ENCODE measurements at regions not wholly inside any gene's neighbourhood (a gene's known extent, or its start where the extent isn't known, plus 50 kb on each side); places are given as distances from the start of the nearest gene placed in this dataset.

DNA sequence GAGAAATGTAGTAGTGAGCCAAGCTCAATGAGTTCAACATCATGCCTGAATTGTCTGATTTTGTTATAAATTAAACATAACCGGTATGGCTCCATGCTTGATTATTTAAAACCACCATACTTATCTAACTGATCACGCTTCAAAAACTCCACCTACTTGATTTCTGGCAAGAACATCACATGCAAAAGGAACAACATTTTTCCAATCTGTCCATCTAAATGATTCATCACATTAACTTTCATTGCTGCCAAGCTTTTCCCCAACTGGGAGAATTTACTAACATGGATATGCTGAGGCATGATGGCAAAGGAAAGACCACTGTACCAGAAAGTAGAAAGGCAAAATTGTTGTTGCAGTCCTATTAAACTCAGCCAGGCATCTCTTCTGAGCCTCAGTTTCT, 286.8 kb downstream of the TRIB2 start:
- TF ChIP-seq MZF1 (tag by site-specific recombination; IDR thresholded peaks at IDR 0.05; ENCODE audit: borderline replicate concordance) (no peak), ZNF394 (tag by site-specific recombination; IDR thresholded peaks at IDR 0.05; ENCODE audit: borderline replicate concordance) (no peak), ZNF140 (tag by site-specific recombination; IDR thresholded peaks at IDR 0.05) (no peak), ZNF433 (tag by site-specific recombination; IDR thresholded peaks at IDR 0.05; ENCODE audit: low read depth) (no peak), SETDB1 (IDR thresholded peaks at IDR 0.05; ENCODE audit: insufficient read length, low read length) (no peak), KLF1 (tag by site-specific recombination; IDR thresholded peaks at IDR 0.05) (no peak), ZNF341 (tag by site-specific recombination; IDR thresholded peaks at IDR 0.05; ENCODE audit: low read depth) (no peak)
- TF ChIP-seq, protein P1, sequence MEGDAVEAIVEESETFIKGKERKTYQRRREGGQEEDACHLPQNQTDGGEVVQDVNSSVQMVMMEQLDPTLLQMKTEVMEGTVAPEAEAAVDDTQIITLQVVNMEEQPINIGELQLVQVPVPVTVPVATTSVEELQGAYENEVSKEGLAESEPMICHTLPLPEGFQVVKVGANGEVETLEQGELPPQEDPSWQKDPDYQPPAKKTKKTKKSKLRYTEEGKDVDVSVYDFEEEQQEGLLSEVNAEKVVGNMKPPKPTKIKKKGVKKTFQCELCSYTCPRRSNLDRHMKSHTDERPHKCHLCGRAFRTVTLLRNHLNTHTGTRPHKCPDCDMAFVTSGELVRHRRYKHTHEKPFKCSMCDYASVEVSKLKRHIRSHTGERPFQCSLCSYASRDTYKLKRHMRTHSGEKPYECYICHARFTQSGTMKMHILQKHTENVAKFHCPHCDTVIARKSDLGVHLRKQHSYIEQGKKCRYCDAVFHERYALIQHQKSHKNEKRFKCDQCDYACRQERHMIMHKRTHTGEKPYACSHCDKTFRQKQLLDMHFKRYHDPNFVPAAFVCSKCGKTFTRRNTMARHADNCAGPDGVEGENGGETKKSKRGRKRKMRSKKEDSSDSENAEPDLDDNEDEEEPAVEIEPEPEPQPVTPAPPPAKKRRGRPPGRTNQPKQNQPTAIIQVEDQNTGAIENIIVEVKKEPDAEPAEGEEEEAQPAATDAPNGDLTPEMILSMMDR (tag by site-specific recombination; IDR thresholded peaks at IDR 0.05): no peak
- TF ChIP-seq, protein P2, sequence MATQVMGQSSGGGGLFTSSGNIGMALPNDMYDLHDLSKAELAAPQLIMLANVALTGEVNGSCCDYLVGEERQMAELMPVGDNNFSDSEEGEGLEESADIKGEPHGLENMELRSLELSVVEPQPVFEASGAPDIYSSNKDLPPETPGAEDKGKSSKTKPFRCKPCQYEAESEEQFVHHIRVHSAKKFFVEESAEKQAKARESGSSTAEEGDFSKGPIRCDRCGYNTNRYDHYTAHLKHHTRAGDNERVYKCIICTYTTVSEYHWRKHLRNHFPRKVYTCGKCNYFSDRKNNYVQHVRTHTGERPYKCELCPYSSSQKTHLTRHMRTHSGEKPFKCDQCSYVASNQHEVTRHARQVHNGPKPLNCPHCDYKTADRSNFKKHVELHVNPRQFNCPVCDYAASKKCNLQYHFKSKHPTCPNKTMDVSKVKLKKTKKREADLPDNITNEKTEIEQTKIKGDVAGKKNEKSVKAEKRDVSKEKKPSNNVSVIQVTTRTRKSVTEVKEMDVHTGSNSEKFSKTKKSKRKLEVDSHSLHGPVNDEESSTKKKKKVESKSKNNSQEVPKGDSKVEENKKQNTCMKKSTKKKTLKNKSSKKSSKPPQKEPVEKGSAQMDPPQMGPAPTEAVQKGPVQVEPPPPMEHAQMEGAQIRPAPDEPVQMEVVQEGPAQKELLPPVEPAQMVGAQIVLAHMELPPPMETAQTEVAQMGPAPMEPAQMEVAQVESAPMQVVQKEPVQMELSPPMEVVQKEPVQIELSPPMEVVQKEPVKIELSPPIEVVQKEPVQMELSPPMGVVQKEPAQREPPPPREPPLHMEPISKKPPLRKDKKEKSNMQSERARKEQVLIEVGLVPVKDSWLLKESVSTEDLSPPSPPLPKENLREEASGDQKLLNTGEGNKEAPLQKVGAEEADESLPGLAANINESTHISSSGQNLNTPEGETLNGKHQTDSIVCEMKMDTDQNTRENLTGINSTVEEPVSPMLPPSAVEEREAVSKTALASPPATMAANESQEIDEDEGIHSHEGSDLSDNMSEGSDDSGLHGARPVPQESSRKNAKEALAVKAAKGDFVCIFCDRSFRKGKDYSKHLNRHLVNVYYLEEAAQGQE (tag by site-specific recombination; IDR thresholded peaks at IDR 0.05): no peak
- TF ChIP-seq, protein P3, sequence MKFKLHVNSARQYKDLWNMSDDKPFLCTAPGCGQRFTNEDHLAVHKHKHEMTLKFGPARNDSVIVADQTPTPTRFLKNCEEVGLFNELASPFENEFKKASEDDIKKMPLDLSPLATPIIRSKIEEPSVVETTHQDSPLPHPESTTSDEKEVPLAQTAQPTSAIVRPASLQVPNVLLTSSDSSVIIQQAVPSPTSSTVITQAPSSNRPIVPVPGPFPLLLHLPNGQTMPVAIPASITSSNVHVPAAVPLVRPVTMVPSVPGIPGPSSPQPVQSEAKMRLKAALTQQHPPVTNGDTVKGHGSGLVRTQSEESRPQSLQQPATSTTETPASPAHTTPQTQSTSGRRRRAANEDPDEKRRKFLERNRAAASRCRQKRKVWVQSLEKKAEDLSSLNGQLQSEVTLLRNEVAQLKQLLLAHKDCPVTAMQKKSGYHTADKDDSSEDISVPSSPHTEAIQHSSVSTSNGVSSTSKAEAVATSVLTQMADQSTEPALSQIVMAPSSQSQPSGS (tag by site-specific recombination; IDR thresholded peaks at IDR 0.05; ENCODE audit: low read depth): no peak
- TF ChIP-seq, protein P4, sequence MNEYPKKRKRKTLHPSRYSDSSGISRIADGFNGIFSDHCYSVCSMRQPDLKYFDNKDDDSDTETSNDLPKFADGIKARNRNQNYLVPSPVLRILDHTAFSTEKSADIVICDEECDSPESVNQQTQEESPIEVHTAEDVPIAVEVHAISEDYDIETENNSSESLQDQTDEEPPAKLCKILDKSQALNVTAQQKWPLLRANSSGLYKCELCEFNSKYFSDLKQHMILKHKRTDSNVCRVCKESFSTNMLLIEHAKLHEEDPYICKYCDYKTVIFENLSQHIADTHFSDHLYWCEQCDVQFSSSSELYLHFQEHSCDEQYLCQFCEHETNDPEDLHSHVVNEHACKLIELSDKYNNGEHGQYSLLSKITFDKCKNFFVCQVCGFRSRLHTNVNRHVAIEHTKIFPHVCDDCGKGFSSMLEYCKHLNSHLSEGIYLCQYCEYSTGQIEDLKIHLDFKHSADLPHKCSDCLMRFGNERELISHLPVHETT (tag by site-specific recombination; IDR thresholded peaks at IDR 0.05): no peak
- TF ChIP-seq, protein P5, sequence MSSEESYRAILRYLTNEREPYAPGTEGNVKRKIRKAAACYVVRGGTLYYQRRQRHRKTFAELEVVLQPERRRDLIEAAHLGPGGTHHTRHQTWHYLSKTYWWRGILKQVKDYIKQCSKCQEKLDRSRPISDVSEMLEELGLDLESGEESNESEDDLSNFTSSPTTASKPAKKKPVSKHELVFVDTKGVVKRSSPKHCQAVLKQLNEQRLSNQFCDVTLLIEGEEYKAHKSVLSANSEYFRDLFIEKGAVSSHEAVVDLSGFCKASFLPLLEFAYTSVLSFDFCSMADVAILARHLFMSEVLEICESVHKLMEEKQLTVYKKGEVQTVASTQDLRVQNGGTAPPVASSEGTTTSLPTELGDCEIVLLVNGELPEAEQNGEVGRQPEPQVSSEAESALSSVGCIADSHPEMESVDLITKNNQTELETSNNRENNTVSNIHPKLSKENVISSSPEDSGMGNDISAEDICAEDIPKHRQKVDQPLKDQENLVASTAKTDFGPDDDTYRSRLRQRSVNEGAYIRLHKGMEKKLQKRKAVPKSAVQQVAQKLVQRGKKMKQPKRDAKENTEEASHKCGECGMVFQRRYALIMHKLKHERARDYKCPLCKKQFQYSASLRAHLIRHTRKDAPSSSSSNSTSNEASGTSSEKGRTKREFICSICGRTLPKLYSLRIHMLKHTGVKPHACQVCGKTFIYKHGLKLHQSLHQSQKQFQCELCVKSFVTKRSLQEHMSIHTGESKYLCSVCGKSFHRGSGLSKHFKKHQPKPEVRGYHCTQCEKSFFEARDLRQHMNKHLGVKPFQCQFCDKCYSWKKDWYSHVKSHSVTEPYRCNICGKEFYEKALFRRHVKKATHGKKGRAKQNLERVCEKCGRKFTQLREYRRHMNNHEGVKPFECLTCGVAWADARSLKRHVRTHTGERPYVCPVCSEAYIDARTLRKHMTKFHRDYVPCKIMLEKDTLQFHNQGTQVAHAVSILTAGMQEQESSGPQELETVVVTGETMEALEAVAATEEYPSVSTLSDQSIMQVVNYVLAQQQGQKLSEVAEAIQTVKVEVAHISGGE (tag by site-specific recombination; conservative IDR thresholded peaks at IDR 0.05; ENCODE audit: low read depth): no peak
